DMS53 treated with DMSO at 0.1 percent for 48 hours (cell line): ENCODE measurements at regions not wholly inside any gene's neighbourhood (a gene's known extent, or its start where the extent isn't known, plus 50 kb on each side); places are given as distances from the start of the nearest gene placed in this dataset.
"Not testable (repeated sequence)": the region's sequence is repeated elsewhere in the genome, so short reads cannot be mapped to it uniquely, and the experiment has no call there.

ENCODE experiments used
- DNase-seq: peaks from one replicate; lab custom pipeline; 2025; ENCODE audit not compliant: unreplicated experiment; lab: John Stamatoyannopoulos, UW

GRCh38 chr1:58836408-58836807, 52.6 kb upstream of the JUN start:
- DNase-seq: no peak

GRCh38 chr1:58837886-58838285, 54.0 kb upstream of the JUN start:
- no peak for DNase-seq

- no peak for DNase-seq
Observed at GRCh38 chr1:58839147-58839795, 55.4 kb upstream of the JUN start.

- DNase-seq: no peak
Observed at GRCh38 chr1:58839846-58840835, 56.3 kb upstream of the JUN start.

GRCh38 chr1:58841455-58841854, 57.6 kb upstream of the JUN start:
- DNase-seq: no peak

- DNase-seq: no peak
Observed at GRCh38 chr1:58842941-58843340, 59.1 kb upstream of the JUN start.

- DNase-seq: no peak
Observed at GRCh38 chr1:58844176-58844575, 60.3 kb upstream of the JUN start.

GRCh38 chr1:58845942-58846341, 62.1 kb upstream of the JUN start:
- no peak for DNase-seq

GRCh38 chr1:58848818-58849411, 65.1 kb upstream of the JUN start:
- peak; percentile 88 for DNase-seq

GRCh38 chr1:58849551-58849950, 65.7 kb upstream of the JUN start:
- no peak for DNase-seq

GRCh38 chr1:58850636-58851035, 66.8 kb upstream of the JUN start:
- no peak for DNase-seq

- DNase-seq: no peak
Observed at GRCh38 chr1:58852731-58853485, 69.1 kb upstream of the JUN start.

GRCh38 chr1:58854576-58854975, 70.7 kb upstream of the JUN start:
- no peak for DNase-seq

- no peak for DNase-seq
Observed at GRCh38 chr1:58855274-58856165, 71.7 kb upstream of the JUN start.

- DNase-seq: not testable (repeated sequence)
Observed at GRCh38 chr1:58856281-58856680, 72.4 kb upstream of the JUN start.

GRCh38 chr1:58857680-58858673, 74.1 kb upstream of the JUN start:
- DNase-seq: peak; percentile 54

- DNase-seq: no peak
Observed at GRCh38 chr1:58859769-58860485, 76.1 kb upstream of the JUN start.

- no peak for DNase-seq
Observed at GRCh38 chr1:58861076-58861475, 77.2 kb upstream of the JUN start.
